H9 (cell line): ENCODE measurements at regions not wholly inside any gene's neighbourhood (a gene's known extent, or its start where the extent isn't known, plus 50 kb on each side); places are given as distances from the start of the nearest gene placed in this dataset.

Experiments
- DNase-seq: peaks from one replicate; pipeline ENCODE4 v3.0.0-alpha.2; 2017
- H2AFZ ChIP-seq: one replicate; pipeline ENCODE4 v1.6.1; 2013; ENCODE audit warnings: mild to moderate bottlenecking, low read length, control low read depth, moderate library complexity
- H2AK5ac ChIP-seq: 2 replicates; pipeline ENCODE4 v1.6.1; 2013; ENCODE audit warnings: low read length, control low read depth, mixed read lengths; ENCODE audit not compliant: insufficient read length
- H2BK120ac ChIP-seq: one replicate; pipeline ENCODE4 v1.6.1; 2013; ENCODE audit warnings: low read depth, mild to moderate bottlenecking, low read length, control low read depth, inconsistent platforms; ENCODE audit not compliant: poor library complexity, severe bottlenecking
- H2BK12ac ChIP-seq: 2 replicates; pipeline ENCODE4 v1.6.1; 2013; ENCODE audit warnings: low read length, control low read depth, mixed read lengths, low read depth; ENCODE audit not compliant: insufficient read length
- H2BK15ac ChIP-seq: 2 replicates; pipeline ENCODE4 v1.6.1; 2013; ENCODE audit warnings: low read depth, low read length, control low read depth
- H2BK20ac ChIP-seq: one replicate; pipeline ENCODE4 v1.6.1; 2013; ENCODE audit warnings: low read depth, mild to moderate bottlenecking, low read length, control low read depth, inconsistent platforms; ENCODE audit not compliant: poor library complexity, severe bottlenecking
- H2BK5ac ChIP-seq: 2 replicates; pipeline ENCODE4 v1.6.1; 2013; ENCODE audit warnings: low read length, control low read depth, mixed read lengths; ENCODE audit not compliant: insufficient read length
- H3K14ac ChIP-seq: 2 replicates; pipeline ENCODE4 v1.6.1; 2013; ENCODE audit warnings: low read length, control low read depth; ENCODE audit not compliant: insufficient read depth
- H3K18ac ChIP-seq: 2 replicates; pipeline ENCODE4 v1.6.1; 2013; ENCODE audit warnings: low read depth, mild to moderate bottlenecking, mixed read lengths, low read length, control low read depth; ENCODE audit not compliant: insufficient read length
- H3K23ac ChIP-seq: 2 replicates; pipeline ENCODE4 v1.6.1; 2013; ENCODE audit warnings: low read length, control low read depth, mixed read lengths, low read depth; ENCODE audit not compliant: insufficient read length
- H3K23me2 ChIP-seq: 2 replicates; pipeline ENCODE4 v1.6.1; 2013; ENCODE audit warnings: low read depth, mild to moderate bottlenecking, mixed read lengths, low read length, control low read depth; ENCODE audit not compliant: insufficient read length, poor library complexity, severe bottlenecking
- H3K27ac ChIP-seq: 2 replicates; pipeline ENCODE4 v1.5.1; 2013; ENCODE audit warnings: low read length, control low read depth, mixed read lengths, low read depth; ENCODE audit not compliant: insufficient read length
- H3K27me3 ChIP-seq: 2 replicates; pipeline ENCODE4 v1.6.1; 2013; ENCODE audit warnings: low read length, control low read depth, inconsistent platforms; ENCODE audit not compliant: insufficient read depth
- H3K4ac ChIP-seq: 2 replicates; pipeline ENCODE4 v1.6.1; 2013; ENCODE audit warnings: low read depth, mild to moderate bottlenecking, control low read depth, inconsistent platforms, low read length, moderate library complexity
- H3K4me1 ChIP-seq: 2 replicates; pipeline ENCODE4 v1.6.1; 2013; ENCODE audit warnings: low read length, control low read depth, inconsistent platforms; ENCODE audit not compliant: insufficient read depth
- H3K4me2 ChIP-seq: 2 replicates; pipeline ENCODE4 v1.6.1; 2013; ENCODE audit warnings: low read length, control low read depth, mixed read lengths; ENCODE audit not compliant: insufficient read length, insufficient read depth
- H3K56ac ChIP-seq: 2 replicates; pipeline ENCODE4 v1.6.1; 2013; ENCODE audit warnings: low read depth, mild to moderate bottlenecking, mixed read lengths, low read length, control low read depth; ENCODE audit not compliant: insufficient read length
- H3K79me1 ChIP-seq: 2 replicates; pipeline ENCODE4 v1.6.1; 2013; ENCODE audit warnings: low read depth, mild to moderate bottlenecking, moderate library complexity, low read length, control low read depth, inconsistent platforms; ENCODE audit not compliant: insufficient read depth, poor library complexity, severe bottlenecking
- H3K79me2 ChIP-seq: 2 replicates; pipeline ENCODE4 v1.6.1; 2013; ENCODE audit warnings: low read length, control low read depth, inconsistent platforms; ENCODE audit not compliant: insufficient read depth
- H3K9ac ChIP-seq: 2 replicates; pipeline ENCODE4 v1.6.1; 2013; ENCODE audit warnings: low read length, control low read depth, mixed read lengths; ENCODE audit not compliant: insufficient read length; ENCODE audit errors: extremely low read depth
- H3K9me3 ChIP-seq: one replicate; pipeline ENCODE4 v1.6.1; 2013; ENCODE audit warnings: low read depth, low read length, inconsistent platforms; ENCODE audit not compliant: control insufficient read depth
- H3T11ph ChIP-seq: one replicate; pipeline ENCODE4 v1.6.1; 2013; ENCODE audit warnings: mild to moderate bottlenecking, low read length, control low read depth, inconsistent platforms
- H4K20me1 ChIP-seq: one replicate; pipeline ENCODE4 v1.6.1; 2013; ENCODE audit not compliant: control insufficient read depth, insufficient read length, insufficient read depth
- H4K5ac ChIP-seq: 2 replicates; pipeline ENCODE4 v1.6.1; 2013; ENCODE audit warnings: low read depth, mild to moderate bottlenecking, mixed read lengths, low read length, control low read depth; ENCODE audit not compliant: insufficient read length
- H4K8ac ChIP-seq: replicated peaks from 2 replicates; pipeline ENCODE4 v1.6.1; 2013; ENCODE audit warnings: low read length, control low read depth, mixed read lengths, low read depth; ENCODE audit not compliant: insufficient read length
- H4K91ac ChIP-seq: 2 replicates; pipeline ENCODE4 v1.6.1; 2013; ENCODE audit warnings: low read depth, mild to moderate bottlenecking, moderate library complexity, mixed read lengths, low read length, control low read depth; ENCODE audit not compliant: insufficient read length
- H3K27ac Mint-ChIP-seq, 3 experiments: 2 replicates in 2 of 3; 3 replicates in 1 of 3; pipeline ENCODE4 v1.8.0; 2020 to 2021; ENCODE audit warnings: mixed read lengths in 3 of 3, mild to moderate bottlenecking in 1 of 3, moderate library complexity in 1 of 3
- H3K27me3 Mint-ChIP-seq: 2 replicates; pipeline ENCODE4 v1.8.0; 2021; ENCODE audit warnings: low read depth, mild to moderate bottlenecking, moderate library complexity, mixed read lengths
- H3K36me3 Mint-ChIP-seq, 3 experiments: 2 replicates in 2 of 3; 3 replicates in 1 of 3; pipeline ENCODE4 v1.8.0; 2020 to 2021; ENCODE audit warnings: low read depth in 3 of 3, mixed read lengths in 3 of 3; ENCODE audit not compliant: insufficient read depth in 1 of 3
- H3K4me1 Mint-ChIP-seq, 2 experiments: 2 replicates each; pipeline ENCODE4 v1.8.0; 2020; ENCODE audit warnings: mixed read lengths in 2 of 2
- H3K4me3 Mint-ChIP-seq, 2 experiments: 2 replicates in 1 of 2; 3 replicates in 1 of 2; pipeline ENCODE4 v1.8.0; 2020 to 2021; ENCODE audit warnings: mild to moderate bottlenecking in 2 of 2, mixed read lengths in 2 of 2, moderate library complexity in 1 of 2
- H3K9me3 Mint-ChIP-seq, 2 experiments: 2 replicates in 1 of 2; 3 replicates in 1 of 2; pipeline ENCODE4 v1.8.0; 2020; ENCODE audit warnings: mild to moderate bottlenecking in 2 of 2, mixed read lengths in 2 of 2, moderate library complexity in 1 of 2
- CTCF ChIP-seq: fragments of 200-600 bp; sonication (generic); conservative IDR thresholded peaks from 3 replicates; pipeline ENCODE4 v1.8.0; 2021; ENCODE audit warnings: antibody characterized with exemption, mild to moderate bottlenecking

GRCh38 chrX:20653070-20653469 lies 386.4 kb upstream of the RPS6KA3 start:
- Histone ChIP-seq H4K5ac (no peak overlapping the region), H3K79me1 (no peaks in the 10 kb centered on the region), H3T11ph (no peak overlapping the region), H3K27me3 (no peaks in the 10 kb centered on the region), H4K20me1 (no peaks in the 10 kb centered on the region), H4K8ac (no peak overlapping the region), H3K23me2 (no peaks in the 10 kb centered on the region), H3K4ac (no peak overlapping the region), H4K91ac (no peak overlapping the region), H3K9ac (no peak overlapping the region), H3K4me1 (no peaks in the 10 kb centered on the region), H2AFZ (no peak overlapping the region), H3K56ac (no peak overlapping the region), H3K14ac (no peak overlapping the region), H3K18ac (no peak overlapping the region), H2BK15ac (no peak overlapping the region), H2BK120ac (no peak overlapping the region), H3K23ac (no peak overlapping the region), H2AK5ac (no peak overlapping the region), H2BK20ac (no peak overlapping the region), H3K4me2 (no peak overlapping the region), H2BK12ac (no peak overlapping the region), H3K79me2 (no peaks in the 10 kb centered on the region), H2BK5ac (no peak overlapping the region), H3K9me3 (peaks cover 16% of the 10 kb centered on the region), H3K27ac (no peak overlapping the region)
- no peak for DNase-seq
- Mint-ChIP-seq H3K9me3 (peaks cover 0 to 27% of the 10 kb centered on the region in 2 experiments; a peak in 4 of 5 replicates), H3K36me3 (peaks cover 0 to 8% (median 0%) of the 10 kb centered on the region in 3 experiments; a peak in 1 of 7 replicates), H3K27me3 (no peaks in the 10 kb centered on the region), H3K4me1 (peaks cover 2 to 4% of the 10 kb centered on the region in 2 experiments; a peak in 1 of 4 replicates), H3K4me3 (no peak overlapping the region), H3K27ac (no peak overlapping the region)
- no peak for TF ChIP-seq CTCF
